ENCODE measurements at regions not wholly inside any gene's neighbourhood (a gene's known extent, or its start where the extent isn't known, plus 50 kb on each side); places are given as distances from the start of the nearest gene placed in this dataset.
"Not testable (repeated sequence)": the region's sequence is repeated elsewhere in the genome, so short reads cannot be mapped to it uniquely, and the experiment has no call there.

DNA sequence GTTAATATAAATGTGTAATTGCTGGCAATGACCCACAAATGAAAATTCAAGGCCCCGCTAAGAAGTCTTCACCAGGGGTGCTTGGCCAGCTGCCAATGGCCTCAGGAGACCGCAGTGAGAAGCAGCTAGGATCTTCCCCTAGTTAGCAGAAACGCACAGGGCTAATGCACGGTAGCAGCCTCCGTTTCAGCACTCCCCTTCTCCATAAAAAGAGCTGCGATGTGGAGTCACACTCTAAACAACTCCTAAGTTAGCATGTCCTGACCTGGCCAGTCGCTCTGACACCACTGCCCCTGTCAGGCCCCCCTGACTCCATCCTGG, 139.0 kb downstream of the SEPTIN14 start:
- H3K4me3 ChIP-seq (replicated peaks; ENCODE audit: low read depth, low read length), result no peak overlapping the region
- TF ChIP-seq, protein P1, sequence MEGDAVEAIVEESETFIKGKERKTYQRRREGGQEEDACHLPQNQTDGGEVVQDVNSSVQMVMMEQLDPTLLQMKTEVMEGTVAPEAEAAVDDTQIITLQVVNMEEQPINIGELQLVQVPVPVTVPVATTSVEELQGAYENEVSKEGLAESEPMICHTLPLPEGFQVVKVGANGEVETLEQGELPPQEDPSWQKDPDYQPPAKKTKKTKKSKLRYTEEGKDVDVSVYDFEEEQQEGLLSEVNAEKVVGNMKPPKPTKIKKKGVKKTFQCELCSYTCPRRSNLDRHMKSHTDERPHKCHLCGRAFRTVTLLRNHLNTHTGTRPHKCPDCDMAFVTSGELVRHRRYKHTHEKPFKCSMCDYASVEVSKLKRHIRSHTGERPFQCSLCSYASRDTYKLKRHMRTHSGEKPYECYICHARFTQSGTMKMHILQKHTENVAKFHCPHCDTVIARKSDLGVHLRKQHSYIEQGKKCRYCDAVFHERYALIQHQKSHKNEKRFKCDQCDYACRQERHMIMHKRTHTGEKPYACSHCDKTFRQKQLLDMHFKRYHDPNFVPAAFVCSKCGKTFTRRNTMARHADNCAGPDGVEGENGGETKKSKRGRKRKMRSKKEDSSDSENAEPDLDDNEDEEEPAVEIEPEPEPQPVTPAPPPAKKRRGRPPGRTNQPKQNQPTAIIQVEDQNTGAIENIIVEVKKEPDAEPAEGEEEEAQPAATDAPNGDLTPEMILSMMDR (IDR thresholded peaks at IDR 0.05; ENCODE audit: low read depth, low read length, missing control alignments), result no peak
- DNase-seq (ENCODE audit: extremely low read depth, low read depth), result no peak

GRCh38 chr7:55722874-55723620, 139.5 kb downstream of the SEPTIN14 start:
- not testable (repeated sequence) for DNase-seq (ENCODE audit: extremely low read depth, low read depth)

GRCh38 chr7:55721004-55721403, 141.5 kb downstream of the SEPTIN14 start:
- not testable (repeated sequence) for DNase-seq (ENCODE audit: extremely low read depth, low read depth); H3K4me3 ChIP-seq (replicated peaks; ENCODE audit: low read depth, low read length)

More at GRCh38 chr7:55722874-55723620, 139.5 kb downstream of the SEPTIN14 start:
- H3K4me3 ChIP-seq (replicated peaks; ENCODE audit: low read depth, low read length), result not testable (repeated sequence)

- H3K4me3 ChIP-seq (replicated peaks; ENCODE audit: low read depth, low read length); DNase-seq (ENCODE audit: extremely low read depth, low read depth): not testable (repeated sequence)
These were observed 143.1 kb upstream of the VOPP1 start for GRCh38 chr7:55715247-55715867.

- not testable (repeated sequence) for H3K4me3 ChIP-seq (replicated peaks; ENCODE audit: low read depth, low read length); DNase-seq (ENCODE audit: extremely low read depth, low read depth)
These were observed 142.1 kb upstream of the VOPP1 start for GRCh38 chr7:55714370-55714769.

GRCh38 chr7:55710312-55710711, 138.0 kb upstream of the VOPP1 start:
- H3K4me3 ChIP-seq (replicated peaks; ENCODE audit: low read depth, low read length); DNase-seq (ENCODE audit: extremely low read depth, low read depth): not testable (repeated sequence)

- not testable (repeated sequence) for H3K4me3 ChIP-seq (replicated peaks; ENCODE audit: low read depth, low read length)
- peak; percentile 36 for DNase-seq (ENCODE audit: extremely low read depth, low read depth)
These were observed 135.7 kb upstream of the VOPP1 start for GRCh38 chr7:55708028-55708427.

GRCh38 chr7:55707410-55707809, 135.1 kb upstream of the VOPP1 start:
- DNase-seq (ENCODE audit: extremely low read depth, low read depth); H3K4me3 ChIP-seq (replicated peaks; ENCODE audit: low read depth, low read length): not testable (repeated sequence)

GRCh38 chr7:55706451-55707195, 134.3 kb upstream of the VOPP1 start:
- not testable (repeated sequence) for DNase-seq (ENCODE audit: extremely low read depth, low read depth); H3K4me3 ChIP-seq (replicated peaks; ENCODE audit: low read depth, low read length)

- DNase-seq (ENCODE audit: extremely low read depth, low read depth); H3K4me3 ChIP-seq (replicated peaks; ENCODE audit: low read depth, low read length): not testable (repeated sequence)
These were observed 133.6 kb upstream of the VOPP1 start for GRCh38 chr7:55705728-55706450.

DNA sequence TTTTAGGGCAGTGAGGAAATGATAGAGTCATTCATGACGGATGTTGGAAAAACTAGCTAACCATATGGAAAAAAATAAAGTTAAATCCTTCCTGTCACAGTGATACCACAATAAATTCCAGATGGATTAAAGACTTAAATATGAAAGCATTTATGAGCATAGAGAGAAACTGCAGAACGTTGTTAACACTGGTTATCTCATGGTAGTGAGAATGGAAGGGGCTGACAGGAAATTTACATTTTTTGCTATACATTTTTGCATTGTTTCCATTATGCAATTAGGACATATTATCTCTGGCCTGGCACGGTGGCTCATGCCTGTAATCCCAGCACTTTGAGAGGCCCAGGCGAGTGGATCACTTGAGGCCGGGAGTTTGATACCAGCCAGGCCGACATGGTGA, 130.5 kb upstream of the VOPP1 start:
- peak; percentile 36 for DNase-seq (ENCODE audit: extremely low read depth, low read depth)
- H3K4me3 ChIP-seq (replicated peaks; ENCODE audit: low read depth, low read length), result not testable (repeated sequence)

DNA sequence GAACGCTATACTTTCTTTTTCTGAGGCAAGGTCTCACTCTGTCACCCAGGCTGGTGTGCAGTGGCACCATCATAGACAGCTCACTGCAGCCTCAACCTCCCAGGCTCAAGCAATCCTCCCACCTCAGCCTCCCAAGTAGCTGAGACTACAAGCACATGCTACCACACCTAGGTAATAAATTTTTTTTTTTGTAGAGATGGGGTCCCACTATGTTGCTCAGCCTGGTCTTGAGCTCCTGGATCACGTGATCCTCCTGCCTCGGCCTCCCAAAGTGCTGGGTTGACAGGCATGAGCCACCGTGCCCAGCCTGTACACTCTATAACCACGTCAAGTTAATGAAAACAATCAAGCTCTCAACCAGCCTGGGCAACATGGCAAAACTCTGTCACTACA, 127.1 kb upstream of the VOPP1 start:
- not testable (repeated sequence) for DNase-seq (ENCODE audit: extremely low read depth, low read depth); H3K4me3 ChIP-seq (replicated peaks; ENCODE audit: low read depth, low read length)

DNA sequence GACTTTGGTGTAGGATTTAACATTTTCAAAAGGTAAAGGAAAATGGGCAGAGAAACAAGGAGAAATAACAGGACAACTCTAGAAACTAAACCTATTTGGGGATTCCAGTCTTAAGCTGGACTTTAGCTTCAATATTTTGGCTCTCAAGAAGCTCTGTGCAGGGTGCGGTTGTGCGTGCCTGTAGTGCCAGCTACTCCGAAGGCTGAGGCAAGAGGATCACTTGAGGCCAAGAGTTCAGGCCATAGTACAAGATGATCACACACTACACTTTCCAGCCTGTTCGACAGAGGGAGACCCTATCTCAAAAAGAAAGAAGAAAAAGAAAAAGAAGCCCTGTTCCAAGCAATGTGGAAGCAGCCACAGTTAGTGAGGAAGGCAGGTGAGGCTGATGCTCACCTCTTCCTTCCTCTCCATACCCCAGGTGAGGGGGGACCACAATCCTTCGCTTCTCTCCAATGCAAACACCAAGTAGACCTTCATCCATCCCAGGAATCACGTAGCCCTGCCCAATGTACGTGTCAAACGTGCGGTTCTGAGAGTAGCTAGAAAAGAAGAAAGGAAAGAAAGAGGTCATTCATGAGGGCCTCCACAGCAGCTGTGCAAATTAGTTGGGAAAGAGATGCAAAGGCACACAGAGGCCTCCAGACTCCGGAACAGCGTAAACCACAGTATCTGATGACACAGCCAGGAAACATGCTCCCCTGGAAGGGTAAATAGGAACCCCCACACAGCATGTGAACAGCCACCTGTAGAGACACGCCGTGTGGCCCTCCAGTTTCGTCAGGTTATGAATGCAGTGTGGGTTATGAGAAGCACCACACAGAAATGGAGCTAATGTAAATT, 126.5 kb upstream of the VOPP1 start:
- DNase-seq (ENCODE audit: extremely low read depth, low read depth), result peak; percentile 29
- H3K4me3 ChIP-seq (replicated peaks; ENCODE audit: low read depth, low read length), result not testable (repeated sequence)

DNA sequence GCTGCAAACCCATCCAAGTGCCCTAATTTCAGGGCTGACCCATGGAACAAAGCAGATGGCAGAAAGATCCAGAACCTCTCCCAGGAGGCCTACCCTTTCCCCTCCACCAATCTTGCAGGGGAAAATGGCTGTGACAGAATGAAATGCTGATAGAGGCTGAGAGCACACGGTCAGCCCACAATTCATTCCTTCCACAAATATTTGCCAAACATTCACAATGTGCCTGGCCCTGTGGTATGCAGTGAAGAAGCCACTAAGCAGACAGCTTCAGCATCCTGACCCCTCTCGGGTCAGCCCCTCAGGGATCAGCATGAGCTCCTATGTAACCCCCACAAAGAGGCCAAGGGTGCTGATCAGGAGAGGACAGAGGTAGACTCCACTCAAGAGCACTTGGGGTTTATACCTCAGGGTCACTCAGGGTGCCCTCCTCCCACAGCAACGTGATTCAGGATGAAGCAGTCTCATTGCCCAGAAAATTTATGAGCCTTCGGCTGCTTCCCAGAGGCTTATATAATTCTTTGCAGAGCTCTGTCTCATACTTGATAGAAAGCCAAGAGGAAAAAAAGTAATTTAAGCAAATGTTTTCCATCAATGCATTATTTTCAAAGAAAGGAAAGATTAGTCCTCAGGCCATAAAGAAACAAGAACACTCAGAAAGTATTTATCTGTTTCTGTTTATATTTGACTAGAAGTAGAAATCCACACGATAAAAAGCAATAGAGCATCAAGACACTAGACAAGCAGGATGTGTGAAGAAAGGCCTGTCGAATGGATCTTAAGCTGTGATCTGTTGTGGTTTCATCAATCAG, 123.8 kb upstream of the VOPP1 start:
- H3K4me3 ChIP-seq (replicated peaks; ENCODE audit: low read depth, low read length), result not testable (repeated sequence)
- DNase-seq (ENCODE audit: extremely low read depth, low read depth), result peak; percentile 82

DNA sequence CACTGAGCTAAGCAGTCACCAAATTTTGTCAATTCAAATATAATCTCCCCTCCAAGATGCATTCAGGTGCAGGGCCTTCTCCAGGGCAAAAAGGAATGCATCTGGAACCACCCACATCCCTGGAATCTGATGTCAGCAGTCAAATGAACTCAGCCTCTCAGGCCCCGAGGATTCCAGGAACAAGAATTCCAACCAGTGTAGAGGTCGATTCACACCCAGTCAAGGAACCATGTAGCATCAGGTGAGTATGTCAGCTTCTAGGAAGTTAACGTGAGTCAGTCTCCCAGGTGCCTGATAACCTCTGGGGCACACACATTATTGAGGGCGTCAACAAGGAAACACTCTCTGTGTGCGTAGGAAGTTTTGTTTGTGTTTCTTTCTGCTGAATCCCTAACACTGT, 122.2 kb upstream of the VOPP1 start:
- H3K4me3 ChIP-seq (replicated peaks; ENCODE audit: low read depth, low read length); DNase-seq (ENCODE audit: extremely low read depth, low read depth): not testable (repeated sequence)

All from HFF-Myc (cell line).